ENCODE measurements at regions not wholly inside any gene's neighbourhood (a gene's known extent, or its start where the extent isn't known, plus 50 kb on each side); places are given as distances from the start of the nearest gene placed in this dataset.

- Mint-ChIP-seq H3K27me3 (no peaks in the 10 kb centered on the region), H3K36me3 (no peaks in the 10 kb centered on the region), H3K4me3 (no peak overlapping the region), H3K4me1 (no peaks in the 10 kb centered on the region), H3K9me3 (peaks cover 2% of the 10 kb centered on the region), H3K27ac (no peak overlapping the region)
- ATAC-seq (ENCODE audit: low read depth) (no peak), DNase-seq (no peak)
- POLR2A ChIA-PET, result no interaction called here
Observed at GRCh38 chr4:57504139-57504538, 394.0 kb upstream of the IGFBP7 start.

DNA sequence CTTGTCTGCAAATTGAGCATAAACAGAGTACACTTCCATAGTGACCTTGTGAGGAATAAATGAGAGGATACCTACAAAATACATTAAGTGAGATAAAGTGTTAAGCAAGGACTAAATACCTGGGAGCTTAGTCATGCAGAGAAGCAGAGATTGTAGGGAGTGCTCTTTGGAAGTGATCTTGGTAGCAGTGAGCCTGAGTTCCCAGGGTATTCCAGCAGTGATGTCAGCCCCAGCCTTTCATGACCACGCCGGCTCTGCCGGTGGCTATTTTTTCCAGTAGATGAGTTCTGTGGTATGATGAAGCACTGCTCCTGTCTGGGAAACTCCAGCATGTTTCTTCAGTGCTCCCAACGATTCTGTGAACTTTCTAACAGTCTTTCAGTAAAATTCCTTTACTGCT is 391.5 kb upstream of the IGFBP7 start:
- Mint-ChIP-seq H3K36me3 (no peaks in the 10 kb centered on the region), H3K4me1 (no peaks in the 10 kb centered on the region), H3K9me3 (peaks cover 2% of the 10 kb centered on the region), H3K27me3 (no peaks in the 10 kb centered on the region), H3K4me3 (no peak overlapping the region), H3K27ac (no peak overlapping the region)
- DNase-seq (no peak), ATAC-seq (ENCODE audit: low read depth) (no peak)
- POLR2A ChIA-PET, result no interaction called here

- POLR2A ChIA-PET, result no interaction called here
Observed at GRCh38 chr4:57499786-57500185, 389.6 kb upstream of the IGFBP7 start.

GRCh38 chr4:57498251-57498650 is 388.1 kb upstream of the IGFBP7 start:
- Mint-ChIP-seq H3K4me1 (no peaks in the 10 kb centered on the region), H3K9me3 (peaks cover 2% of the 10 kb centered on the region), H3K27me3 (no peaks in the 10 kb centered on the region), H3K4me3 (no peak overlapping the region), H3K36me3 (no peaks in the 10 kb centered on the region), H3K27ac (no peak overlapping the region)
- ATAC-seq (ENCODE audit: low read depth) (no peak), DNase-seq (no peak)
- POLR2A ChIA-PET, result no interaction called here

More at GRCh38 chr4:57499786-57500185, 389.6 kb upstream of the IGFBP7 start:
- ATAC-seq (ENCODE audit: low read depth), result no peak
- H3K27ac Mint-ChIP-seq, result no peak overlapping the region
- DNase-seq, result no peak
- no peaks in the 10 kb centered on the region for H3K27me3 Mint-ChIP-seq
- peaks cover 2% of the 10 kb centered on the region for H3K9me3 Mint-ChIP-seq
- no peaks in the 10 kb centered on the region for H3K4me1 Mint-ChIP-seq
- H3K36me3 Mint-ChIP-seq, result no peaks in the 10 kb centered on the region
- no peak overlapping the region for H3K4me3 Mint-ChIP-seq

GRCh38 chr4:57496697-57497471 is 386.7 kb upstream of the IGFBP7 start:
- Mint-ChIP-seq H3K4me1 (no peaks in the 10 kb centered on the region), H3K27ac (no peak overlapping the region), H3K9me3 (peaks cover 3% of the 10 kb centered on the region), H3K36me3 (no peaks in the 10 kb centered on the region), H3K4me3 (no peak overlapping the region), H3K27me3 (no peaks in the 10 kb centered on the region)
- POLR2A ChIA-PET, result no interaction called here
- no peak for DNase-seq
- ATAC-seq (ENCODE audit: low read depth), result no peak

- no peak overlapping the region for H3K27ac Mint-ChIP-seq
- POLR2A ChIA-PET, result no interaction called here
- no peaks in the 10 kb centered on the region for H3K36me3 Mint-ChIP-seq
- no peak for DNase-seq
- no peak for ATAC-seq (ENCODE audit: low read depth)
- H3K4me3 Mint-ChIP-seq, result no peak overlapping the region
- H3K4me1 Mint-ChIP-seq, result no peaks in the 10 kb centered on the region
- H3K27me3 Mint-ChIP-seq, result no peaks in the 10 kb centered on the region
- peaks cover 2% of the 10 kb centered on the region for H3K9me3 Mint-ChIP-seq
Observed at GRCh38 chr4:57494821-57495220, 384.6 kb upstream of the IGFBP7 start.

GRCh38 chr4:57492251-57492878 is 382.2 kb upstream of the IGFBP7 start:
- Mint-ChIP-seq H3K4me1 (no peaks in the 10 kb centered on the region), H3K4me3 (no peak overlapping the region), H3K27ac (no peak overlapping the region), H3K27me3 (no peaks in the 10 kb centered on the region), H3K9me3 (peaks cover 2% of the 10 kb centered on the region), H3K36me3 (no peaks in the 10 kb centered on the region)
- ATAC-seq (ENCODE audit: low read depth) (no peak), DNase-seq (no peak)
- POLR2A ChIA-PET, result no interaction called here

DNA sequence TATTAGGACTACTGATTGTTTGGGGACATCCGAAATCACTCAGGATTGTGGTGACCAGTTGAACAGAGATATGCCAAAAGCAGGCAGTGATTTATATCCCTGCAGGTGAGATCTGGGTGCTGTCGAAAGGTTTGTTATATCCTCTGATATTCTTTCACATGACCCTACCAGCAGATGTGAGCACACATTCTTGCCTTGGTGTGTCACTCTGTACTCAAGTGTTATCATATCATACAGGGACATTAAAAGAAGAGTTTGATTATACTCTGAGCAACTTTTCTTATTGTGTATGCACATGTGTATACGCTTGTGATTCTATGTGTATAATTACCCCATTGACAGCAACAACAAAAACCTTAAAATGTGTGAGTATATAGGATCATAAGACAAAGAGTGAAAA is 381.2 kb upstream of the IGFBP7 start:
- no peaks in the 10 kb centered on the region for H3K4me1 Mint-ChIP-seq
- peaks cover 2% of the 10 kb centered on the region for H3K9me3 Mint-ChIP-seq
- POLR2A ChIA-PET, result no interaction called here

GRCh38 chr4:57490520-57491255 is 380.5 kb upstream of the IGFBP7 start:
- H3K27ac Mint-ChIP-seq, result no peak overlapping the region
- peaks cover 2% of the 10 kb centered on the region for H3K9me3 Mint-ChIP-seq
- no peak for ATAC-seq (ENCODE audit: low read depth)
- H3K36me3 Mint-ChIP-seq, result no peaks in the 10 kb centered on the region
- no peaks in the 10 kb centered on the region for H3K4me1 Mint-ChIP-seq
- H3K27me3 Mint-ChIP-seq, result no peaks in the 10 kb centered on the region
- POLR2A ChIA-PET, result no interaction called here
- no peak overlapping the region for H3K4me3 Mint-ChIP-seq
- DNase-seq, result no peak

More for the DNA sequence above, 381.2 kb upstream of the IGFBP7 start:
- Mint-ChIP-seq H3K27me3 (no peaks in the 10 kb centered on the region), H3K4me3 (no peak overlapping the region), H3K36me3 (no peaks in the 10 kb centered on the region), H3K27ac (no peak overlapping the region)
- no peak for ATAC-seq (ENCODE audit: low read depth)
- DNase-seq, result no peak

DNA sequence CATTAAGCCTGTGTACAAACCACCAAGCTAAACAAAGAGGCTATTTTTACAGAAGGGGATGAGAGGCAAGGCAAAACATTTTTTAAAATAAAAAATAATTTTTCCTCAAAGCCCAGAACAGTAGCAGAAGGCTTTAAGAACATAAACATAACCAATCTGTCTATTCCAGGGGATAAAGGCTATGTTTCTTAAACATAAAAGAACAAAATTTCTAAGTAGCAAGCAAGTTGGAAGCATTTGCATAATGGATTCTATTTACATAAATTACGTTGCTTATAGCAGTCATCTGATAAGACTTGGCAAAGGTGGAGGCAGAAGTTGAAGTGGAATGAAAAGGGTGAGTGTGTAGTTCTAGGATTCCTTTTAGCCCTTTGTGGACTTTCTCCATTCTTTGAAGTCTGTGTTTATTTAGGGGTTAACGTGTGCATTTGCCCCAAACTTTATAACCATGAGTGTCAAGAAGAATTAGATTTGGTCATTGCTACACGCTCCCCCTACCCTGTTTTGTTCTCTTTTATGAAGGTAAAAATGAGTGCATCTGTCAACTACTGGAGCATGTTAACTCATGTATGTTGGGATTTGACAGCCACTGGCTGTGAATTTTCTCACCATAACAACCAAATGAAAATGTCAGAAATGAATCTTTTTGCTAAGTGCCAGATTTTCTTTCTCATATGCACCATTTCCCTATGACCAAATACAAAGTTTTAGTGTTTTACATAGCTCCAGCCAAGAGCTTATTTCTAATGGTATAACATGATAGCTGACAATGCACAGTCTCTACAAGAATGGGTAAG is 378.4 kb upstream of the IGFBP7 start:
- ATAC-seq (ENCODE audit: low read depth) (no peak), DNase-seq (no peak)
- H3K4me3 Mint-ChIP-seq, result no peak overlapping the region
- no peaks in the 10 kb centered on the region for H3K27me3 Mint-ChIP-seq
- POLR2A ChIA-PET, result no interaction called here
- no peaks in the 10 kb centered on the region for H3K36me3 Mint-ChIP-seq
- H3K9me3 Mint-ChIP-seq, result peaks cover 2% of the 10 kb centered on the region
- no peaks in the 10 kb centered on the region for H3K4me1 Mint-ChIP-seq
- H3K27ac Mint-ChIP-seq, result no peak overlapping the region

DNA sequence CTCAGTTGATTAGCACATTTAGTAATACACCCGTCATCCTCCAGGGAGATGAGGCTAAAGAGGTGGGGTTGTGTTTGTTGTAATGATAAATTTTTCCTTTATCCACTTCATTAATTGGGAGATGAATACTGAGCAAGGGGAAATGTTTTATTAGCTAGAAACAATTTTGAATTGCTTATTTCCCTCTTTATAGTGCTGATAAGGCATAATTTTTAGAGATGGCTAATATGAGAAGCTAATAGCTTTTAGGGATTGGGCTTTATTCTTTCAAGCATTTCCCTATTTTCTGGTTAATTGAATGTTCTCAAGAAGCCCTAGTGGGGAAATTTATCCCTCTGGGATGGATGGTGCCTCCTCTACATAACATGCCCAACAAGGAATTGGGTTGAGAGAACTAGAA is 365.2 kb upstream of the IGFBP7 start:
- H3K4me1 Mint-ChIP-seq, result no peaks in the 10 kb centered on the region
- no peak overlapping the region for H3K27ac Mint-ChIP-seq
- no peaks in the 10 kb centered on the region for H3K9me3 Mint-ChIP-seq
- POLR2A ChIA-PET, result no interaction called here
- no peaks in the 10 kb centered on the region for H3K27me3 Mint-ChIP-seq
- no peak for ATAC-seq (ENCODE audit: low read depth)
- H3K4me3 Mint-ChIP-seq, result no peak overlapping the region
- DNase-seq, result no peak
- H3K36me3 Mint-ChIP-seq, result no peaks in the 10 kb centered on the region

DNA sequence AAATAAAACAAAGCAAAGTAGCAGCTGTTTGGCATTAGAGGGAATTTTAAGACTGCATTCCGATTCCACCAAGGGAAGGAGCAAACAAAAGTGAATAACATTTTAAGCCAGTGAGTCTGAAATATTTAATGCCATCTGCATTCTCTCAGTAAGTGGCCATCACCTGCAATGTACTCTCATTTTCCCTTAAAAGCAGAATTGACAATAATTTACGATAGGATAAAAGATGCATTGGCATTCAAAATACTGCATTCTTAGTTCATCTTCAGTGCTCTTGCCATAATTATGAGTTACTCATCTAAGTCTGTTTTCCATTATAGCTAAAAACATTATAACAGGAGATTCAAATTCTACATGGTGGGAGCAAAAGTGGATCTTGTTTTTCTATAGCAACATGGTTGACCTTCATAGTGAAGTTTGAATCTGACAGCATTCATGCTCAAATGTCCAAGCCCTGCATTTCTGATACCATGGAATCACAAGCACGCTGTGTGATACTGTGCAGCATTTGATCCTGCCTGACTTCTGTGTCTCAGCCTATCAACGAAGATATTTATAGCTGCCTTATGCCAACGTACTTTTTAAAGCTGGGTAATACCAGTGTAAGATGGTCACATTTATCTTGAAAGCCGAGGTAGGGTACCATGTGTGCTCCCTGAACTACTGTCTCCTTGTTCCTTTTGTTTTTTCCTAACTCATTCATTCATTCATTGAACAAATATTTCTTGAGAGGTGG is 355.3 kb upstream of the IGFBP7 start:
- no peak for DNase-seq

DNA sequence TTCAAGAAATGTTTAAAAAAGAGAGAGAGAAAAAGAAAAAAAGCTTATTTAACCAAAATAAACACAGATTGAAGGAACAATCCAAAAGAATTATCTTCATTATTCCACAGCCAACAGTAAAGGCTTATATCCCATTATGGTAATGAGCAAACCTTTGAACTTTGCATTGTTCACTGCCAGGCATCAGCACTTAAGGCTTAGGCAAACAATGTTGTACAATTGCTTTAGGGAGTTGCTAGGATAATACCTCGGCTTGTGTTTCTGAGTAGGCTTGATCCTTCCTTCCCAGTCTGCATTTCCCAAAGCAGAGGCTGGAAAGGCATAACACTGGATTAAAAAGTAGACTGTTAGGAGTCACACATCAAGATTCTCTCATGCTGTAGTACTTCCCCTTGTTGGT is 352.7 kb upstream of the IGFBP7 start:
- Mint-ChIP-seq H3K36me3 (no peaks in the 10 kb centered on the region), H3K27ac (no peak overlapping the region), H3K27me3 (no peaks in the 10 kb centered on the region), H3K4me1 (no peaks in the 10 kb centered on the region), H3K9me3 (no peaks in the 10 kb centered on the region), H3K4me3 (no peak overlapping the region)
- DNase-seq, result no peak
- POLR2A ChIA-PET, result no interaction called here
- ATAC-seq (ENCODE audit: low read depth), result no peak

More for the DNA sequence above, 355.3 kb upstream of the IGFBP7 start:
- H3K4me1 Mint-ChIP-seq, result no peaks in the 10 kb centered on the region
- H3K36me3 Mint-ChIP-seq, result no peaks in the 10 kb centered on the region
- no peaks in the 10 kb centered on the region for H3K9me3 Mint-ChIP-seq
- H3K4me3 Mint-ChIP-seq, result no peak overlapping the region
- no peak for ATAC-seq (ENCODE audit: low read depth)
- no peaks in the 10 kb centered on the region for H3K27me3 Mint-ChIP-seq
- H3K27ac Mint-ChIP-seq, result no peak overlapping the region
- POLR2A ChIA-PET, result no interaction called here

Measured in activated naive CD8-positive, alpha-beta T cell treated with anti-CD3 and anti-CD28 coated beads, Interleukin-2, amount 10 ng/mL, durations not matched to agents 7 days and 5 days (primary cell).